ENCODE measurements at regions not wholly inside any gene's neighbourhood (a gene's known extent, or its start where the extent isn't known, plus 50 kb on each side); places are given as distances from the start of the nearest gene placed in this dataset.

DNA sequence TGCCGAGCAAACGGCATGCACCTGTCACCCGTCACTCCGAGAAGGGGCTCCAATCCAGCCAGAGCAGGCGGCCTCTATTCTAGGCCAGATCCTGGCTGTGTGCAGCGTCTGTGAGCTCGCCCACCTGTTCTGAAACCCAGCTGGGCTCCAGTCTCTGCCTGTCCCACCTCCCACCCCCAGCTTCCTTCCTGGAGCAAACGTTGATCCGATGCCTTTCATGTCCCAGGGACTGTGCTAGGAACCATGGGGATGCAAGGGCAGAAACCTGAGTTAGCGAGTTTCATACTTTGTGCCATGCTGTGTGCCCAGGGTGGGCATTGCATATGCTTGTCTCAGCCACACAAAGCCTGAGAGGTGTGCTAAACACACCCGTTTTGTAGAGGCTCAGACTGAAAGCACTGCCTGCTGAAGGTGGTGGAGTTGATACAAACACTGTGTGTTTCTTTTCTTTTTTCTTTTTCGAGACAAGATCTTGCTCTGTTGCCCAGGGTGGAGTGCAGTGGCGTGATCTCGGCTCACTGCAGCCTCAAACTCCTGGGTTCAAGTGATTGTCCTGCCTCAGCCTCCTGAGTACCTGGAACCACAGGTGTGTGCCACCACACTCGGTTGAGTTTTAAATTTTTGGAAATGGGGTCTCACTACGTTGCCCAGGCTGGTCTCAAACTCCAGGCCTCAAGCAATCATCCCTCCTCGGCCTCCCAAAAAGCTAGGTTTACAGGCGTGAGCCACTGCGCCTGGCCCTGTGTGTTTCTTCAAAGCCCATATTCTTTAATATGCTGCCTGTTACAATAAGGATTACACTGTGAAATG, 84.1 kb upstream of the MED13L start:
- DNase-seq (ENCODE audit: low spot score), result no peak
- TF ChIP-seq, protein P1, sequence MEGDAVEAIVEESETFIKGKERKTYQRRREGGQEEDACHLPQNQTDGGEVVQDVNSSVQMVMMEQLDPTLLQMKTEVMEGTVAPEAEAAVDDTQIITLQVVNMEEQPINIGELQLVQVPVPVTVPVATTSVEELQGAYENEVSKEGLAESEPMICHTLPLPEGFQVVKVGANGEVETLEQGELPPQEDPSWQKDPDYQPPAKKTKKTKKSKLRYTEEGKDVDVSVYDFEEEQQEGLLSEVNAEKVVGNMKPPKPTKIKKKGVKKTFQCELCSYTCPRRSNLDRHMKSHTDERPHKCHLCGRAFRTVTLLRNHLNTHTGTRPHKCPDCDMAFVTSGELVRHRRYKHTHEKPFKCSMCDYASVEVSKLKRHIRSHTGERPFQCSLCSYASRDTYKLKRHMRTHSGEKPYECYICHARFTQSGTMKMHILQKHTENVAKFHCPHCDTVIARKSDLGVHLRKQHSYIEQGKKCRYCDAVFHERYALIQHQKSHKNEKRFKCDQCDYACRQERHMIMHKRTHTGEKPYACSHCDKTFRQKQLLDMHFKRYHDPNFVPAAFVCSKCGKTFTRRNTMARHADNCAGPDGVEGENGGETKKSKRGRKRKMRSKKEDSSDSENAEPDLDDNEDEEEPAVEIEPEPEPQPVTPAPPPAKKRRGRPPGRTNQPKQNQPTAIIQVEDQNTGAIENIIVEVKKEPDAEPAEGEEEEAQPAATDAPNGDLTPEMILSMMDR (IDR thresholded peaks at IDR 0.05; ENCODE audit: low read depth, low read length, missing input control), result no peak
- TF ChIP-seq, protein P2, sequence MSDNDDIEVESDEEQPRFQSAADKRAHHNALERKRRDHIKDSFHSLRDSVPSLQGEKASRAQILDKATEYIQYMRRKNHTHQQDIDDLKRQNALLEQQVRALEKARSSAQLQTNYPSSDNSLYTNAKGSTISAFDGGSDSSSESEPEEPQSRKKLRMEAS (IDR thresholded peaks at IDR 0.05), result no peak
- TF ChIP-seq RXRA (IDR thresholded peaks at IDR 0.05) (no peak), YY1 (IDR thresholded peaks at IDR 0.05) (no peak), HNF4G (IDR thresholded peaks at IDR 0.05) (no peak)
- H3K9me3 ChIP-seq (ENCODE audit: control insufficient read depth in 4 of 4, low read length in 3 of 4), result no peaks in the 10 kb centered on the region
- no peaks in the 10 kb centered on the region for H3K36me3 ChIP-seq (ENCODE audit: control insufficient read depth in 4 of 4, insufficient read depth in 3 of 4, low read depth in 1 of 4, low read length in 3 of 4)
- H3K27ac ChIP-seq (ENCODE audit: low read depth in 1 of 2, low read length in 2 of 2), result no peak overlapping the region
- 89% methylated on average over 19 of the region's 19 CpGs for WGBS
- no peak overlapping the region for H3K4me3 ChIP-seq (ENCODE audit: low read depth in 1 of 3, low read length in 3 of 3)
- H3K4me1 ChIP-seq (ENCODE audit: control insufficient read depth in 4 of 4, insufficient read depth in 4 of 4, low read length in 3 of 4), result peaks cover 0 to 13% (median 10%) of the 10 kb centered on the region in 4 donors
- H3K9ac ChIP-seq (ENCODE audit: low read depth in 1 of 2, low read length in 2 of 2), result no peak overlapping the region
- no peaks in the 10 kb centered on the region for H3K27me3 ChIP-seq (ENCODE audit: control insufficient read depth in 4 of 4, insufficient read depth in 4 of 4, low read length in 3 of 4)

DNA sequence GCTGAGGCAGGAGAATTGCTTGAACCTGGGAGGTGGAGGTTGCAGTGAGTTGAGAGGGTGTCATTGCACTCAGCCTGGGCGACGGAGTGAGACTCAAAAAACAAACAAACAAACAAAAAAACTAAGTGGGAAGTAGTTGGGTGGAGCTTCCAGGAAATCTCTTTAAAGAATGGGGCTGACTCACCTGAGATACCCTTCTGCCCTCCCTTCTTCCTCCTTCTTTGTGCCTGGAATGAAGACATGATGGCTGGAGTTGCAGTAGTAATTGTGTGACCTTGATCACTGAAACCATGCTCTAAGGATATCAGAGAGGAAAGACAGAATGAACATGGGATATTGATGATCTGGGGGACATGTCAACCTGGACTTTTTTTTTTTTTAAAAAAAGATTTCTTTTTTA, 87.6 kb upstream of the MED13L start:
- no peak for TF ChIP-seq JUND (IDR thresholded peaks at IDR 0.05)
- no peak for TF ChIP-seq RAD21 (IDR thresholded peaks at IDR 0.05)
- Histone ChIP-seq H3K9me3 (ENCODE audit: control insufficient read depth in 4 of 4, low read length in 3 of 4) (no peaks in the 10 kb centered on the region), H3K27ac (ENCODE audit: low read depth in 1 of 2, low read length in 2 of 2) (no peak overlapping the region), H3K4me1 (ENCODE audit: control insufficient read depth in 4 of 4, insufficient read depth in 4 of 4, low read length in 3 of 4) (peaks cover 2 to 15% (median 6%) of the 10 kb centered on the region in 4 donors), H3K4me3 (ENCODE audit: low read depth in 1 of 3, low read length in 3 of 3) (no peak overlapping the region), H3K36me3 (ENCODE audit: control insufficient read depth in 4 of 4, insufficient read depth in 3 of 4, low read depth in 1 of 4, low read length in 3 of 4) (no peaks in the 10 kb centered on the region), H3K27me3 (ENCODE audit: control insufficient read depth in 4 of 4, insufficient read depth in 4 of 4, low read length in 3 of 4) (no peaks in the 10 kb centered on the region), H3K9ac (ENCODE audit: low read depth in 1 of 2, low read length in 2 of 2) (no peak overlapping the region)
- DNase-seq (ENCODE audit: low spot score), result no peak
- 69% methylated on average over 2 of the region's 2 CpGs for WGBS

DNA sequence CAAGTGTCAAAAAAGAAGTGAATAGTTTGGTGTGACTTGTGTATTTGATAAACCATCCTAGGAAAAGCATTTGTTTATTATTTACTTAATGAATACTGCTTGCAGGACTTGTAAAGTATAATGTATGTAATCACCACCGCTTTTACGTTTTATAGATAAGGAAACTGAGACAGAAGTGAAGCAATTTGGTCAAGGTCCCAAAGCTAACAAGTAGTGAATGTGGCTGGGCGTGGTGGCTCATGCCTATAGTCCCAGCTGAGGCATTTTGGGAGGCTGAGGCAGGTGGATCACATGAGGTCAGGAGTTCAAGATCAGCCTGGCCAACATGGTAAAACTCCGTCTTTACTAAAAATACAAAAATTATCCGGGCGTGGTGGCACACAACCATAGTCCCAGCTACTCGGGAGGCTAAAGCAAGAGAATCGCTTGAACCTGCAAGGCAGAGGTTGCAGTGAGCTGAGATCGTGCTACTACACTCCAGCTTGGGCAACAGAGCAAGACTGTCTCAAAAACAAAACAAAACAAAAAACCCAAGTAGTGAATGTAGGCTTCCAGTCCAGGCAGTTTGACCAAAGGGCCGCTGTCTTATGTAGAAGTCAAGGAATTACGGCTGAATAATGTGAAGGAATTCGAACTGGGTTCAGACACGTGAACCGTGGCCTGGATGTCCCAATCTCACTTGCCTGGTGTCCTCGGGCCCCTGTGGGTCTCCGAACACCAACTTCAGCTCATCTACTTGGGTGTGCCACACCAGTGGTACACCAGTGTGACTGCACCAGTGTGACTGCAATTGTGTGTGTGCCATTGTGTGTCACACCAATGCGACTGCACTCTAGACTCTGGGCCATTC, 88.3 kb upstream of the MED13L start:
- no peak overlapping the region for H3K9ac ChIP-seq (ENCODE audit: low read depth in 1 of 2, low read length in 2 of 2)
- peaks cover 2 to 15% (median 6%) of the 10 kb centered on the region in 4 donors for H3K4me1 ChIP-seq (ENCODE audit: control insufficient read depth in 4 of 4, insufficient read depth in 4 of 4, low read length in 3 of 4)
- 85% methylated on average over 17 of the region's 17 CpGs for WGBS
- H3K4me3 ChIP-seq (ENCODE audit: low read depth in 1 of 3, low read length in 3 of 3), result no peak overlapping the region
- H3K9me3 ChIP-seq (ENCODE audit: control insufficient read depth in 4 of 4, low read length in 3 of 4), result no peaks in the 10 kb centered on the region
- no peak overlapping the region for H3K27ac ChIP-seq (ENCODE audit: low read depth in 1 of 2, low read length in 2 of 2)
- no peak for TF ChIP-seq RXRA (IDR thresholded peaks at IDR 0.05)
- TF ChIP-seq, protein P2 (IDR thresholded peaks at IDR 0.05), result no peak
- no peak for TF ChIP-seq SP1 (IDR thresholded peaks at IDR 0.05)
- TF ChIP-seq, protein P3, sequence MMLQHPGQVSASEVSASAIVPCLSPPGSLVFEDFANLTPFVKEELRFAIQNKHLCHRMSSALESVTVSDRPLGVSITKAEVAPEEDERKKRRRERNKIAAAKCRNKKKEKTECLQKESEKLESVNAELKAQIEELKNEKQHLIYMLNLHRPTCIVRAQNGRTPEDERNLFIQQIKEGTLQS (IDR thresholded peaks at IDR 0.05), result no peak
- TF ChIP-seq FOXA2 (IDR thresholded peaks at IDR 0.05), result no peak
- TF ChIP-seq, protein P1 (IDR thresholded peaks at IDR 0.05; ENCODE audit: low read depth, low read length, missing input control), result no peak
- TF ChIP-seq, protein P4, sequence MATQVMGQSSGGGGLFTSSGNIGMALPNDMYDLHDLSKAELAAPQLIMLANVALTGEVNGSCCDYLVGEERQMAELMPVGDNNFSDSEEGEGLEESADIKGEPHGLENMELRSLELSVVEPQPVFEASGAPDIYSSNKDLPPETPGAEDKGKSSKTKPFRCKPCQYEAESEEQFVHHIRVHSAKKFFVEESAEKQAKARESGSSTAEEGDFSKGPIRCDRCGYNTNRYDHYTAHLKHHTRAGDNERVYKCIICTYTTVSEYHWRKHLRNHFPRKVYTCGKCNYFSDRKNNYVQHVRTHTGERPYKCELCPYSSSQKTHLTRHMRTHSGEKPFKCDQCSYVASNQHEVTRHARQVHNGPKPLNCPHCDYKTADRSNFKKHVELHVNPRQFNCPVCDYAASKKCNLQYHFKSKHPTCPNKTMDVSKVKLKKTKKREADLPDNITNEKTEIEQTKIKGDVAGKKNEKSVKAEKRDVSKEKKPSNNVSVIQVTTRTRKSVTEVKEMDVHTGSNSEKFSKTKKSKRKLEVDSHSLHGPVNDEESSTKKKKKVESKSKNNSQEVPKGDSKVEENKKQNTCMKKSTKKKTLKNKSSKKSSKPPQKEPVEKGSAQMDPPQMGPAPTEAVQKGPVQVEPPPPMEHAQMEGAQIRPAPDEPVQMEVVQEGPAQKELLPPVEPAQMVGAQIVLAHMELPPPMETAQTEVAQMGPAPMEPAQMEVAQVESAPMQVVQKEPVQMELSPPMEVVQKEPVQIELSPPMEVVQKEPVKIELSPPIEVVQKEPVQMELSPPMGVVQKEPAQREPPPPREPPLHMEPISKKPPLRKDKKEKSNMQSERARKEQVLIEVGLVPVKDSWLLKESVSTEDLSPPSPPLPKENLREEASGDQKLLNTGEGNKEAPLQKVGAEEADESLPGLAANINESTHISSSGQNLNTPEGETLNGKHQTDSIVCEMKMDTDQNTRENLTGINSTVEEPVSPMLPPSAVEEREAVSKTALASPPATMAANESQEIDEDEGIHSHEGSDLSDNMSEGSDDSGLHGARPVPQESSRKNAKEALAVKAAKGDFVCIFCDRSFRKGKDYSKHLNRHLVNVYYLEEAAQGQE (IDR thresholded peaks at IDR 0.05), result no peak
- TF ChIP-seq GABPA (IDR thresholded peaks at IDR 0.05 in 1 of 2, conservative IDR thresholded peaks at IDR 0.05 in 1 of 2), result no peak
- no peak for TF ChIP-seq FOXA1 (IDR thresholded peaks at IDR 0.05)
- DNase-seq (ENCODE audit: low spot score), result no peak
- no peaks in the 10 kb centered on the region for H3K36me3 ChIP-seq (ENCODE audit: control insufficient read depth in 4 of 4, insufficient read depth in 3 of 4, low read depth in 1 of 4, low read length in 3 of 4)
- H3K27me3 ChIP-seq (ENCODE audit: control insufficient read depth in 4 of 4, insufficient read depth in 4 of 4, low read length in 3 of 4), result no peaks in the 10 kb centered on the region
